ENCODE measurements at regions not wholly inside any gene's neighbourhood (a gene's known extent, or its start where the extent isn't known, plus 50 kb on each side); places are given as distances from the start of the nearest gene placed in this dataset.

DNA sequence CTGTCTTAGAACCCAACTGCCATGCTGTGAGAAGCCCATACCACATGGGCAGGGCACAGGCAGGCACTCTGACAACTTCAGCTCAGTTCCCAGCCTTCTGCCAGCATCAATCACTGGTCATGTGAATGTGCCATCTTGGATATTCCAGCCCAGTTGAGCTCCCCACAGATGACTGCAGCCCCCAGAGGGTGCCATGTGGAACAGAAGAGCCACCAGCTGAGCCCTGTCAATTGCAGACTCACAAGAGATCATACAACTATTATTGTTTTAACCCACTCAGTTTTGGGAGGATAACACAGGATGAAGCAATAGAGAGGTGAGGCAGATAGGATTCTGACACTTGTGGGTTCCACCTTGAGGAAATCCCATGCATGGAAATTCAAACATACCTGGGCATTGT is 78.4 kb upstream of the ZBTB40 start:
- peaks cover 3% of the 10 kb centered on the region for H3K27me3 Mint-ChIP-seq
- DNase-seq (ENCODE audit: extremely low spot score, unreplicated experiment): no peak
- H3K4me1 Mint-ChIP-seq (ENCODE audit: unreplicated experiment): peaks cover 20% of the 10 kb centered on the region
- H3K27ac Mint-ChIP-seq: no peak overlapping the region
- no peak overlapping the region for H3K4me3 Mint-ChIP-seq
- TF ChIP-seq CTCF (conservative IDR thresholded peaks at IDR 0.05): no peak
- no peaks in the 10 kb centered on the region for H3K9me3 Mint-ChIP-seq
- no peaks in the 10 kb centered on the region for H3K36me3 Mint-ChIP-seq

- H3K4me1 Mint-ChIP-seq (ENCODE audit: unreplicated experiment): peaks cover 20% of the 10 kb centered on the region
- H3K9me3 Mint-ChIP-seq: no peaks in the 10 kb centered on the region
- H3K4me3 Mint-ChIP-seq: no peak overlapping the region
- DNase-seq (ENCODE audit: extremely low spot score, unreplicated experiment): no peak
- no peaks in the 10 kb centered on the region for H3K36me3 Mint-ChIP-seq
- no peak overlapping the region for H3K27ac Mint-ChIP-seq
- no peak for TF ChIP-seq CTCF (conservative IDR thresholded peaks at IDR 0.05)
- H3K27me3 Mint-ChIP-seq: peaks cover 2% of the 10 kb centered on the region
Observed at GRCh38 chr1:22374001-22374400, 77.7 kb upstream of the ZBTB40 start.

DNA sequence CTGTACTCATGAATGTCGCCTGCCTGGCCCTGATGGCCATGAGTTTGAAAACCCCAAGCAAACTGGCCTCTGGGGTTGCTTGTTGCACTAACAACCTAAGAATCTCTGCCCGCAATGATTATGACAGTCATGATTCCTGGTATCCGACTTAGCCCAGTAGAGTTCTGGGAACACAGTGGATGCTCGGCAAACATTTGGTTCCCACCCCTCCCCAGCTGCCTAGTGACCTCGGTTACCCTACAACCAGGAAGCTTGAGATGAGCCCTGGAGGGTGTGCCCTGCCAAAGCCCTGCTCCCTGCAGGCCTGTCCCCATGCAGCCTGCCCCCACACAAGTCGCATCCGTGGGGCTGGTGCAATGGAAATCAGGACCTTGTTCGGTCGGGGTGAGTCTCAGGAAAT is 76.0 kb upstream of the ZBTB40 start:
- H3K36me3 Mint-ChIP-seq: no peaks in the 10 kb centered on the region
- DNase-seq (ENCODE audit: extremely low spot score, unreplicated experiment): no peak
- H3K4me3 Mint-ChIP-seq: no peak overlapping the region
- no peak for TF ChIP-seq CTCF (conservative IDR thresholded peaks at IDR 0.05)
- no peaks in the 10 kb centered on the region for H3K9me3 Mint-ChIP-seq
- peaks cover 2% of the 10 kb centered on the region for H3K27me3 Mint-ChIP-seq
- H3K27ac Mint-ChIP-seq: no peak overlapping the region
- peaks cover 20% of the 10 kb centered on the region for H3K4me1 Mint-ChIP-seq (ENCODE audit: unreplicated experiment)

DNA sequence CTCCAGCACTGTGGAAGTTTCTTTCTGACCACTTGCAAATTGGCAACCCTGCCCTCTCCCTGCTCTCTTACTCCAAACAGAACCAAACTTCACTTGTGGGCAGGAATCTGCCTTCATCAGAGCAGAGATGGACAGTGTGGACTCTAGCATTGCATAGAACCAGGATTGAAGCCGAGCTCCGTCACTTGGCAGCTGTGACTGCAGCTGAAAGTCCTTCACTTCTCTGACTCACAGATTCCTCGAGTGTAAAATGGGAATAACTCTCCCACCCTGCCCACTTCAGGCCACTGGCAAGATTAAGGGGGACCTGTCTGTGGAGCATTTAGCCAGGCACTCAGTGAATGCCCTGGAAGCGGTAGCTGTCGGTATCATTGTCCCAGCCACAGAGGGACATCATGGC is 75.7 kb upstream of the ZBTB40 start:
- DNase-seq (ENCODE audit: extremely low spot score, unreplicated experiment): no peak
- Mint-ChIP-seq H3K4me3 (no peak overlapping the region), H3K27ac (no peak overlapping the region), H3K9me3 (no peaks in the 10 kb centered on the region), H3K36me3 (no peaks in the 10 kb centered on the region), H3K4me1 (ENCODE audit: unreplicated experiment) (peaks cover 20% of the 10 kb centered on the region), H3K27me3 (peaks cover 2% of the 10 kb centered on the region)
- no peak for TF ChIP-seq CTCF (conservative IDR thresholded peaks at IDR 0.05)

GRCh38 chr1:22376546-22376945 is 75.1 kb upstream of the ZBTB40 start:
- H3K4me3 Mint-ChIP-seq: no peak overlapping the region

More at GRCh38 chr1:22376546-22376945, 75.1 kb upstream of the ZBTB40 start:
- Mint-ChIP-seq H3K9me3 (no peaks in the 10 kb centered on the region), H3K27ac (no peak overlapping the region), H3K36me3 (no peaks in the 10 kb centered on the region), H3K27me3 (no peaks in the 10 kb centered on the region), H3K4me1 (ENCODE audit: unreplicated experiment) (peaks cover 16% of the 10 kb centered on the region)
- DNase-seq (ENCODE audit: extremely low spot score, unreplicated experiment): no peak
- no peak for TF ChIP-seq CTCF (conservative IDR thresholded peaks at IDR 0.05)
